Jurkat, Clone E6-1 (cell line): ENCODE measurements at regions not wholly inside any gene's neighbourhood (a gene's known extent, or its start where the extent isn't known, plus 50 kb on each side); places are given as distances from the start of the nearest gene placed in this dataset.

ENCODE experiments used
- DNase-seq: peaks from one replicate; pipeline ENCODE4 v3.0.0-alpha.2; 2011; ENCODE audit warnings: low read depth, low spot score
- H3K4me3 ChIP-seq: 2 replicates; pipeline ENCODE4 v1.5.1; 2011; ENCODE audit warnings: mild to moderate bottlenecking, low read length, control low read depth, moderate library complexity

- H3K4me3 ChIP-seq: no peak overlapping the region
- DNase-seq: peak; percentile 61
Observed at GRCh38 chr20:8073024-8073832, 53.7 kb upstream of the TMX4 start.

- DNase-seq: no peak
- no peak overlapping the region for H3K4me3 ChIP-seq
Observed at GRCh38 chr20:8074931-8075330, 55.4 kb upstream of the TMX4 start.

- no peak for DNase-seq
- no peak overlapping the region for H3K4me3 ChIP-seq
Observed at GRCh38 chr20:8076306-8077136, 55.5 kb upstream of the PLCB1 start.

GRCh38 chr20:8077137-8077466 lies 55.0 kb upstream of the PLCB1 start:
- DNase-seq: no peak

GRCh38 chr20:8078528-8078914 lies 53.5 kb upstream of the PLCB1 start:
- no peak for DNase-seq
- H3K4me3 ChIP-seq: no peak overlapping the region

More at GRCh38 chr20:8077137-8077466, 55.0 kb upstream of the PLCB1 start:
- H3K4me3 ChIP-seq: no peak overlapping the region

- no peak overlapping the region for H3K4me3 ChIP-seq
- no peak for DNase-seq
Observed at GRCh38 chr20:8079976-8080375, 52.1 kb upstream of the PLCB1 start.

- no peak for DNase-seq
- H3K4me3 ChIP-seq: no peak overlapping the region
Observed at GRCh38 chr20:8082025-8082424, 50.0 kb upstream of the PLCB1 start.
